ENCODE measurements at regions not wholly inside any gene's neighbourhood (a gene's known extent, or its start where the extent isn't known, plus 50 kb on each side); places are given as distances from the start of the nearest gene placed in this dataset.

GRCh38 chr3:147529551-147529950 lies 120.4 kb downstream of the ZIC1 start:
- no peak for TF ChIP-seq CTCF (IDR thresholded peaks at IDR 0.05)
- TF ChIP-seq EP300 (IDR thresholded peaks at IDR 0.05) = no peak
